ENCODE measurements at regions not wholly inside any gene's neighbourhood (a gene's known extent, or its start where the extent isn't known, plus 50 kb on each side); places are given as distances from the start of the nearest gene placed in this dataset.

GRCh38 chr1:55828044-55828443 lies 612.9 kb upstream of the USP24 start:
- H3K4me1 Mint-ChIP-seq (ENCODE audit: unreplicated experiment), result no peaks in the 10 kb centered on the region
- no peak overlapping the region for H3K27ac Mint-ChIP-seq (ENCODE audit: unreplicated experiment)

DNA sequence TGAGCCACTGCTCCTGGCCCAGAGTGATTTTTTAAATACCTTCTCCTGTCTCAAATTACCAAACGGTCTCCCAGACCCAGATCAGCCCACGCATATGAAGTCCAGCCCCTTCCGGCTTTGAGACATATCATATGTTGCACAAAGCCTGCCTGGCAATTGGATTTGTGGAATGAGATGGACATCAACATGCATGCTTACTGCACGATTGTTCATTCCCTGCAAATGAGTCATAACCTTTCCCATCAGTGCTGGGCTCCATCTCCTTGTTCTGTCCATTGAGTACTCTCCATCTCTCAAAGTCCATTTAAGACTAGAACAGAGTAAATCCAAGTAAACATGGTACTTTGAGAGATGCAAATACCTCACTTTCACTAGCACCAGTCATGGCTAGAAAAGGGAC lies 612.2 kb upstream of the USP24 start:
- H3K4me3 Mint-ChIP-seq (ENCODE audit: unreplicated experiment), result no peak overlapping the region
- TF ChIP-seq, protein P1, sequence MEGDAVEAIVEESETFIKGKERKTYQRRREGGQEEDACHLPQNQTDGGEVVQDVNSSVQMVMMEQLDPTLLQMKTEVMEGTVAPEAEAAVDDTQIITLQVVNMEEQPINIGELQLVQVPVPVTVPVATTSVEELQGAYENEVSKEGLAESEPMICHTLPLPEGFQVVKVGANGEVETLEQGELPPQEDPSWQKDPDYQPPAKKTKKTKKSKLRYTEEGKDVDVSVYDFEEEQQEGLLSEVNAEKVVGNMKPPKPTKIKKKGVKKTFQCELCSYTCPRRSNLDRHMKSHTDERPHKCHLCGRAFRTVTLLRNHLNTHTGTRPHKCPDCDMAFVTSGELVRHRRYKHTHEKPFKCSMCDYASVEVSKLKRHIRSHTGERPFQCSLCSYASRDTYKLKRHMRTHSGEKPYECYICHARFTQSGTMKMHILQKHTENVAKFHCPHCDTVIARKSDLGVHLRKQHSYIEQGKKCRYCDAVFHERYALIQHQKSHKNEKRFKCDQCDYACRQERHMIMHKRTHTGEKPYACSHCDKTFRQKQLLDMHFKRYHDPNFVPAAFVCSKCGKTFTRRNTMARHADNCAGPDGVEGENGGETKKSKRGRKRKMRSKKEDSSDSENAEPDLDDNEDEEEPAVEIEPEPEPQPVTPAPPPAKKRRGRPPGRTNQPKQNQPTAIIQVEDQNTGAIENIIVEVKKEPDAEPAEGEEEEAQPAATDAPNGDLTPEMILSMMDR (IDR thresholded peaks at IDR 0.05; ENCODE audit: unreplicated experiment), result no peak
- peaks cover 5% of the 10 kb centered on the region for H3K27me3 Mint-ChIP-seq (ENCODE audit: unreplicated experiment)
- no peaks in the 10 kb centered on the region for H3K4me1 Mint-ChIP-seq (ENCODE audit: unreplicated experiment)
- no peak overlapping the region for H3K27ac Mint-ChIP-seq (ENCODE audit: unreplicated experiment)
- H3K9me3 Mint-ChIP-seq (ENCODE audit: unreplicated experiment), result no peaks in the 10 kb centered on the region
- DNase-seq (ENCODE audit: low spot score), result no peak
- H3K36me3 Mint-ChIP-seq (ENCODE audit: low read depth, unreplicated experiment), result no peaks in the 10 kb centered on the region

More at GRCh38 chr1:55828044-55828443, 612.9 kb upstream of the USP24 start:
- Mint-ChIP-seq H3K27me3 (ENCODE audit: unreplicated experiment) (peaks cover 5% of the 10 kb centered on the region), H3K4me3 (ENCODE audit: unreplicated experiment) (no peak overlapping the region), H3K36me3 (ENCODE audit: low read depth, unreplicated experiment) (no peaks in the 10 kb centered on the region), H3K9me3 (ENCODE audit: unreplicated experiment) (no peaks in the 10 kb centered on the region)
- no peak for DNase-seq (ENCODE audit: low spot score)
- TF ChIP-seq, protein P1 (IDR thresholded peaks at IDR 0.05; ENCODE audit: unreplicated experiment), result no peak

DNA sequence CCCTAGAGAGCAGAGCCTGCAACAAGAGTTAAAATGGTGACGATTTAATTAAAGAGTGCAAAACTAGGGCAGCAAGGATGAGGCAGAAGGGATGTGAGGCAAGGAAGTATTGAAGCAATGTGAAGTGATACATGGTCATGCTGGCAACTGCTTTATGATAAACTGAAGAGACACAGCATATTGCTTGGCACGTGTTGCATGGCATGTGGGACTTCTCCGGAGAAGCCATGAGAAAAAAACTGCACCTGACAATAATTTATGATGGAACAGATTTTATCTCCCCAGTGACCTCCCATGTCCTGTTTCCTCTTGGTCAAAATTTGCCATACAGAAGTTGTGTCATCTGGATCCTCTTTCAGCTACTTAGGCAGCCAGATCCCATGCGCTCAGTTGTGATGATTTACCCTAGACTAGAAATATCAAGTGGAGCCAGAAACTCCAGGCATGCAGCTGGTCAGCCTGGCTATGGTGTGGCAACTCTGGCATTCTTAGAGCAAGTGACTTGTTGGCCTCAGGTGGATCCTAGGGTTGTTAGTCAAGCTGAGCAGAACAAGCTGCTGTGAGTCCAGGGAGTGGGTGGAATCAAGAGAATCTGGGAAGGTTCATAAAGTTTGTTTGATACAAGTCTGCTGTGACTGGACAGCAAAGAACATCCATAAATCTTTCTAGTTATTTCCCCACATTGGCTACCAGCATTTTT lies 611.4 kb upstream of the USP24 start:
- no peaks in the 10 kb centered on the region for H3K4me1 Mint-ChIP-seq (ENCODE audit: unreplicated experiment)
- TF ChIP-seq, protein P1 (IDR thresholded peaks at IDR 0.05; ENCODE audit: unreplicated experiment), result no peak
- H3K4me3 Mint-ChIP-seq (ENCODE audit: unreplicated experiment), result no peak overlapping the region
- H3K27ac Mint-ChIP-seq (ENCODE audit: unreplicated experiment), result no peak overlapping the region
- H3K9me3 Mint-ChIP-seq (ENCODE audit: unreplicated experiment), result no peaks in the 10 kb centered on the region
- no peak for DNase-seq (ENCODE audit: low spot score)
- peaks cover 5% of the 10 kb centered on the region for H3K27me3 Mint-ChIP-seq (ENCODE audit: unreplicated experiment)
- H3K36me3 Mint-ChIP-seq (ENCODE audit: low read depth, unreplicated experiment), result no peaks in the 10 kb centered on the region

DNA sequence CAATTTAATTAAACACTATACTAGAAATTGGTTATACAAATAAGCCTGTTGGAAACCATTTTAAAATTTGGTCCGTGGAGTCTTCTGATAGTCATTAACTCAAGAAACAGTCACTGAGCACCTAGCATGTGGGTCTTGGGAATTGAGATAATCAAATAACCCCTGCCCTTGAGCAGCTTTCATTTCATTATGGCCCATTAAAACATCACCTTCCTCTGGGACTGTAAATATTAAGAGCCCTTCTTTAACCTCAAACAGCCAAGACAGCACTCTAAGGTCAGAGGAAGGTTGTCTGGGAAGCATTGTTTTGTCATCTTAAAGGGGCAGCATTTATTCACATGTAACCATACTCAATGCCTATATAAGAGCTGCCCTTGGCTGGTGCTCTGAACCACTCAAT lies 610.3 kb upstream of the USP24 start:
- no peaks in the 10 kb centered on the region for H3K4me1 Mint-ChIP-seq (ENCODE audit: unreplicated experiment)
- no peak for DNase-seq (ENCODE audit: low spot score)
- TF ChIP-seq, protein P1 (IDR thresholded peaks at IDR 0.05; ENCODE audit: unreplicated experiment), result no peak
- peaks cover 5% of the 10 kb centered on the region for H3K27me3 Mint-ChIP-seq (ENCODE audit: unreplicated experiment)
- H3K9me3 Mint-ChIP-seq (ENCODE audit: unreplicated experiment), result no peaks in the 10 kb centered on the region
- no peak overlapping the region for H3K27ac Mint-ChIP-seq (ENCODE audit: unreplicated experiment)
- no peak overlapping the region for H3K4me3 Mint-ChIP-seq (ENCODE audit: unreplicated experiment)
- no peaks in the 10 kb centered on the region for H3K36me3 Mint-ChIP-seq (ENCODE audit: low read depth, unreplicated experiment)

- H3K27ac Mint-ChIP-seq (ENCODE audit: unreplicated experiment), result no peak overlapping the region
- H3K9me3 Mint-ChIP-seq (ENCODE audit: unreplicated experiment), result no peaks in the 10 kb centered on the region
Observed at GRCh38 chr1:55824251-55824640, 609.1 kb upstream of the USP24 start.

More at GRCh38 chr1:55824251-55824640, 609.1 kb upstream of the USP24 start:
- no peak for DNase-seq (ENCODE audit: low spot score)
- Mint-ChIP-seq H3K4me1 (ENCODE audit: unreplicated experiment) (no peaks in the 10 kb centered on the region), H3K4me3 (ENCODE audit: unreplicated experiment) (no peak overlapping the region), H3K27me3 (ENCODE audit: unreplicated experiment) (peaks cover 1% of the 10 kb centered on the region), H3K36me3 (ENCODE audit: low read depth, unreplicated experiment) (no peaks in the 10 kb centered on the region)
- TF ChIP-seq, protein P1 (IDR thresholded peaks at IDR 0.05; ENCODE audit: unreplicated experiment), result no peak

All from endothelial cell (in vitro differentiated cells).